Trophoblast cell (in vitro differentiated cells and primary cell): ENCODE measurements at regions not wholly inside any gene's neighbourhood (a gene's known extent, or its start where the extent isn't known, plus 50 kb on each side); places are given as distances from the start of the nearest gene placed in this dataset.

Source experiments
- DNase-seq, 2 donors: peaks; one replicate each; pipeline ENCODE4 v3.0.0-alpha.2; 2016
- H2AFZ ChIP-seq: 2 replicates; pipeline ENCODE4 v1.6.1; 2013; ENCODE audit warnings: low read length, moderate library complexity, mild to moderate bottlenecking; ENCODE audit not compliant: insufficient read depth, poor library complexity
- H2AK5ac ChIP-seq: 2 replicates; pipeline ENCODE4 v1.6.1; 2013; ENCODE audit warnings: mild to moderate bottlenecking, low read length
- H2BK120ac ChIP-seq: 2 replicates; pipeline ENCODE4 v1.6.1; 2013; ENCODE audit warnings: low read length, mild to moderate bottlenecking, moderate library complexity; ENCODE audit not compliant: insufficient read depth, poor library complexity
- H2BK12ac ChIP-seq: 2 replicates; pipeline ENCODE4 v1.6.1; 2013; ENCODE audit warnings: mild to moderate bottlenecking, low read length, moderate library complexity
- H2BK5ac ChIP-seq: 2 replicates; pipeline ENCODE4 v1.6.1; 2013; ENCODE audit warnings: low read length, low read depth, moderate library complexity, mild to moderate bottlenecking; ENCODE audit not compliant: poor library complexity
- H3K14ac ChIP-seq: 2 replicates; pipeline ENCODE4 v1.6.1; 2013; ENCODE audit warnings: mild to moderate bottlenecking, low read length
- H3K18ac ChIP-seq: 2 replicates; pipeline ENCODE4 v1.6.1; 2013; ENCODE audit warnings: mild to moderate bottlenecking, low read length
- H3K23ac ChIP-seq: 2 replicates; pipeline ENCODE4 v1.6.1; 2013; ENCODE audit warnings: low read length
- H3K27ac ChIP-seq: 2 replicates; pipeline ENCODE4 v1.5.1; 2013; ENCODE audit warnings: low read depth, mild to moderate bottlenecking, inconsistent platforms, low read length, moderate library complexity
- H3K27me3 ChIP-seq: 2 replicates; pipeline ENCODE4 v1.6.1; 2013; ENCODE audit warnings: inconsistent platforms, mild to moderate bottlenecking, low read length, moderate library complexity; ENCODE audit not compliant: insufficient read depth
- H3K36me3 ChIP-seq, 2 experiments: 1 replicate in 1 of 2; 2 replicates in 1 of 2; pipeline ENCODE4 v1.6.1; 2013; ENCODE audit warnings: low read length in 2 of 2, mild to moderate bottlenecking in 2 of 2, moderate library complexity in 1 of 2; ENCODE audit not compliant: insufficient read depth in 2 of 2, control insufficient read depth in 1 of 2
- H3K4ac ChIP-seq: 2 replicates; pipeline ENCODE4 v1.6.1; 2013; ENCODE audit warnings: low read depth, mild to moderate bottlenecking, low read length, moderate library complexity
- H3K4me1 ChIP-seq, 2 experiments: 1 replicate in 1 of 2; 2 replicates in 1 of 2; pipeline ENCODE4 v1.6.1; 2013; ENCODE audit warnings: low read length in 2 of 2, mild to moderate bottlenecking in 2 of 2, moderate library complexity in 1 of 2; ENCODE audit not compliant: insufficient read depth in 2 of 2, control insufficient read depth in 1 of 2
- H3K4me2 ChIP-seq: 2 replicates; pipeline ENCODE4 v1.6.1; 2013; ENCODE audit warnings: inconsistent platforms, mild to moderate bottlenecking, low read length, moderate library complexity
- H3K4me3 ChIP-seq: 2 replicates; pipeline ENCODE4 v1.5.1; 2013; ENCODE audit warnings: mild to moderate bottlenecking, low read depth, low read length, inconsistent platforms
- H3K79me1 ChIP-seq: one replicate; pipeline ENCODE4 v1.6.1; 2013; ENCODE audit warnings: low read length
- H3K79me2 ChIP-seq: 2 replicates; pipeline ENCODE4 v1.6.1; 2013; ENCODE audit warnings: low read length, mild to moderate bottlenecking; ENCODE audit not compliant: control insufficient read depth, insufficient read depth, poor library complexity
- H3K9ac ChIP-seq: 2 replicates; pipeline ENCODE4 v1.6.1; 2013; ENCODE audit warnings: mild to moderate bottlenecking, low read length
- H3K9me3 ChIP-seq: 2 replicates; pipeline ENCODE4 v1.6.1; 2013; ENCODE audit warnings: low read depth, mild to moderate bottlenecking, control low read depth, inconsistent platforms, low read length; ENCODE audit not compliant: insufficient read depth
- H4K12ac ChIP-seq: 2 replicates; pipeline ENCODE4 v1.6.1; 2013; ENCODE audit warnings: low read depth, mild to moderate bottlenecking, low read length, moderate library complexity
- H4K8ac ChIP-seq: 2 replicates; pipeline ENCODE4 v1.6.1; 2013; ENCODE audit warnings: low read depth, mild to moderate bottlenecking, low read length, moderate library complexity
- H4K91ac ChIP-seq: one replicate; pipeline ENCODE4 v1.6.1; 2013; ENCODE audit warnings: low read depth, mild to moderate bottlenecking, low read length, moderate library complexity
- WGBS: extraction: QIAGEN DNeasy Blood & Tissue Kit; methylation state at CpG from one replicate; pipeline ENCODE4 v1.1.7; 2013; ENCODE audit warnings: missing lambda C conversion rate; ENCODE audit not compliant: insufficient read length, insufficient coverage; ENCODE audit errors: extremely low coverage; 5-methylcytosine and 5-hydroxymethylcytosine counted together

GRCh38 chr6:121771937-121772720, 336.7 kb downstream of the GJA1 start:
- Histone ChIP-seq H3K4me2 (no peak overlapping the region), H3K27me3 (no peaks in the 10 kb centered on the region), H4K91ac (no peak overlapping the region), H3K18ac (no peak overlapping the region), H2AFZ (no peak overlapping the region), H3K23ac (no peak overlapping the region), H3K4me3 (no peak overlapping the region), H4K12ac (no peak overlapping the region), H3K9me3 (no peaks in the 10 kb centered on the region), H3K4me1 (no peaks in the 10 kb centered on the region), H3K36me3 (no peaks in the 10 kb centered on the region), H2BK5ac (no peak overlapping the region), H2BK12ac (no peak overlapping the region), H4K8ac (no peak overlapping the region), H2AK5ac (no peak overlapping the region), H3K79me1 (no peaks in the 10 kb centered on the region), H3K27ac (no peak overlapping the region), H3K14ac (no peak overlapping the region), H3K4ac (no peak overlapping the region), H3K79me2 (no peaks in the 10 kb centered on the region), H3K9ac (no peak overlapping the region), H2BK120ac (no peak overlapping the region)
- no peak for DNase-seq
- WGBS = no CpG with 5 or more reads among the region's 4 CpGs

GRCh38 chr6:121776054-121776453, 340.6 kb downstream of the GJA1 start:
- H3K36me3 ChIP-seq = no peaks in the 10 kb centered on the region
- no peak overlapping the region for H2BK120ac ChIP-seq
- H2AFZ ChIP-seq = no peak overlapping the region
- no peak overlapping the region for H2AK5ac ChIP-seq
- DNase-seq = no peak
- no peak overlapping the region for H2BK5ac ChIP-seq
- H3K4me2 ChIP-seq = no peak overlapping the region
- H2BK12ac ChIP-seq = no peak overlapping the region
- WGBS = no CpG with 5 or more reads among the region's 2 CpGs
- no peak overlapping the region for H4K12ac ChIP-seq
- no peak overlapping the region for H4K8ac ChIP-seq
- H3K4ac ChIP-seq = no peak overlapping the region
- H4K91ac ChIP-seq = no peak overlapping the region
- H3K4me1 ChIP-seq = peaks cover 0 to 2% of the 10 kb centered on the region in 2 experiments
- H3K9ac ChIP-seq = no peak overlapping the region
- no peak overlapping the region for H3K14ac ChIP-seq
- H3K79me1 ChIP-seq = no peaks in the 10 kb centered on the region
- H3K23ac ChIP-seq = no peak overlapping the region
- H3K4me3 ChIP-seq = no peak overlapping the region
- H3K9me3 ChIP-seq = no peaks in the 10 kb centered on the region
- H3K27me3 ChIP-seq = no peaks in the 10 kb centered on the region
- H3K27ac ChIP-seq = no peak overlapping the region
- no peak overlapping the region for H3K18ac ChIP-seq
- H3K79me2 ChIP-seq = no peaks in the 10 kb centered on the region

GRCh38 chr6:121780325-121781321, 345.2 kb downstream of the GJA1 start:
- Histone ChIP-seq H4K8ac (no peak overlapping the region), H3K4me1 (peaks cover 0 to 2% of the 10 kb centered on the region in 2 experiments), H2BK5ac (no peak overlapping the region), H3K79me2 (no peaks in the 10 kb centered on the region), H2BK120ac (no peak overlapping the region), H3K4ac (no peak overlapping the region), H2AFZ (no peak overlapping the region), H3K9me3 (no peaks in the 10 kb centered on the region), H4K12ac (no peak overlapping the region), H3K27me3 (no peaks in the 10 kb centered on the region), H4K91ac (no peak overlapping the region), H3K4me3 (peak overlapping the region; percentile 3), H3K27ac (no peak overlapping the region), H3K18ac (no peak overlapping the region), H3K4me2 (no peak overlapping the region), H3K79me1 (no peaks in the 10 kb centered on the region), H2AK5ac (no peak overlapping the region), H3K9ac (no peak overlapping the region), H3K23ac (no peak overlapping the region), H3K36me3 (no peaks in the 10 kb centered on the region), H2BK12ac (no peak overlapping the region), H3K14ac (no peak overlapping the region)
- peak in 1 of 2 donors; percentile 4 for DNase-seq
- no CpG with 5 or more reads among the region's 3 CpGs for WGBS

GRCh38 chr6:121791396-121792315, 356.2 kb downstream of the GJA1 start:
- no peaks in the 10 kb centered on the region for H3K36me3 ChIP-seq
- no peak overlapping the region for H3K23ac ChIP-seq
- H2BK12ac ChIP-seq = no peak overlapping the region
- H3K18ac ChIP-seq = no peak overlapping the region
- H3K4me1 ChIP-seq = no peaks in the 10 kb centered on the region
- no peak overlapping the region for H3K14ac ChIP-seq
- no peak overlapping the region for H4K8ac ChIP-seq
- no peak for DNase-seq
- no peak overlapping the region for H4K91ac ChIP-seq
- H4K12ac ChIP-seq = no peak overlapping the region
- H3K27me3 ChIP-seq = no peaks in the 10 kb centered on the region
- H3K27ac ChIP-seq = no peak overlapping the region
- H2BK120ac ChIP-seq = no peak overlapping the region
- H2BK5ac ChIP-seq = no peak overlapping the region
- no peak overlapping the region for H3K9ac ChIP-seq
- H3K79me1 ChIP-seq = no peaks in the 10 kb centered on the region
- no peak overlapping the region for H3K4ac ChIP-seq
- no peaks in the 10 kb centered on the region for H3K9me3 ChIP-seq
- WGBS = no CpG with 5 or more reads among the region's 6 CpGs
- H3K4me3 ChIP-seq = no peak overlapping the region
- H2AFZ ChIP-seq = no peak overlapping the region
- no peak overlapping the region for H2AK5ac ChIP-seq
- no peak overlapping the region for H3K4me2 ChIP-seq
- no peaks in the 10 kb centered on the region for H3K79me2 ChIP-seq
